Left colon (tissue), 2 donors: ENCODE measurements at regions not wholly inside any gene's neighbourhood (a gene's known extent, or its start where the extent isn't known, plus 50 kb on each side); places are given as distances from the start of the nearest gene placed in this dataset.

Experiments used
- ATAC-seq: fragments of 200-7000 bp; cut with Tn5 transposase; one replicate; pipeline ENCODE4 v1.9.1; 2020; ENCODE audit warnings: mild to moderate bottlenecking, moderate library complexity
- DNase-seq, 2 donors: peaks; one replicate each; pipeline ENCODE4 v3.0.0-alpha.2; 2020
- intact Hi-C, 2 donors: fragments of 100-400 bp; cut with DNase I in 1 of 2; cut with micrococcal nuclease in 1 of 2; formaldehyde crosslinking; loops; one replicate each; pipeline versions ENCODE4 v1.11.2 to v1.14.0; 2022; cut with DNase I, micrococcal nuclease
- donor health status: DM: no; HTN: no; CAD: no.
- donor health status: DM: yes; HTN: yes; CAD: no.

DNA sequence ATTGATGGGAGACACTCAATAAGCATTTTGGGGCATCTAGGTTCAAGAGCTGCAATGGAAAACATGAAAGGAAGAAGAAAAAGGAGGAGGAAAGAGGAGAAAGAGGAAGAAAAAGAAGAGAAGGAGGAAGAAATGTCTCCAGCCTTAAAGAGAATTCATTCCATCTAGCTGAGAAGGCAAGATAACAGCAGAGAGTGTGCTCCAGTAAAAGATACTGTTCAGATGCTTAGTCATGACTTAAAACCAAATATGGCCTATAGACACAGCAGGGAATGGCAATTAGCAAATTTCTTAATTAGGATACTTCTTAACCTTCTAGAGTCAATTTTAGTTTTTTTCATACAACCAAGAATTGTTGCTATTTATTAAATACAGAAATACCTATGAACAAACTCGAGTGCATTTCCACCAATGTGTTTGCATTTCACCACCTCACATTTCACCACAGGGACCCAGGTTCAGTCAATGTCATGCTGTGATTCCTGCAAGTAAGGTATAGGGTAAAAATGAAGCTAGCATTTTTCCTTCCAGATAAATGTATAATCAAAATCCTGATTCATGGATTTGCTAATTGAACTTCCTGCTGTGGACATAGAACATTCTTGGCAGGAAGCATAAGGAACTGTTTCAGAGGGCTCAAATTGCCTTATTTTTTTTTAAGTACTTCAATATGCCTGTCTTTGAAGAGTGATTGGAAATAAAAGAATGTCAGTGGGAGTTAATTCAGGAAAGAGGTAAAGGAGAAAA lies 177.8 kb downstream of the RPS29 start:
- ATAC-seq, result no peak
- no peak for DNase-seq
- intact Hi-C loops, result no loop called here

DNA sequence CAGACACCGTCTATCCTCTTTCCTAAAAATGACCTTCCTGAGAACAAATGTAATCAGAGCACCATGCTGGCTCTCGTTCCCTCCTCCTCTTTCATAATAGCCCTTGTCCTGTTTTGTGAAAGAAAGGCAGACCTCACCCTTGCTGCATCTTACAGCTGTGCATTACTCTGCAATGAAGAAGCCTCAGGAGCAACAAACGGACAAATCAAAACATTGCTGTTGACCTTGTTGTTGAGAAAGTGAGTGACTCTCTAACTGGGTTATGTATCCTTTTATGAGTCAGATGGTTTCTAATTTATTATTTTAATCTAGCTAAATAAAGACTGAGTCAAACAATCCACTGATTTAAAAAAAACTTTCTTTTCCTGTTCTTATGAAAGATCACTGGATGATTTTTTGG lies 180.9 kb downstream of the RPS29 start:
- ATAC-seq, result no peak
- no peak for DNase-seq
- intact Hi-C loops, result no loop called here

DNA sequence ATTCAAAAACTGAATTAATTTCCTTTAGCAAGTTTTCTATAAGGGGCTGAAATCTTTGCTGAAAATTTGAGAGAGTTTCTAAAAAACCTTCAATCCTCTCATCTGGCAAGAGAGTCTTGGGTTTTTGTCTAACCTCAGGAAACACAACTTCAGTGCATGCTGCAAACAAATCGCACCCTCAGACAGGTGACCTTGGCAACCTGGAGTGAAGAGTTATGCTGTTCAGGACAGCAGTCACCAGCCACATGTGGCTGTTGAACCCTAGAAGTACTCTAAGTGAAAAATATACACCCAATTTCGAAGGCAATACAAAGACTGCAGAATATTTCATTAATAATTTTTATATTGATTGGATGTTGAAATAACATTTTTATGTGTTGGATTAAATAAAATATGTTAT lies 184.8 kb downstream of the RPS29 start:
- DNase-seq, result no peak
- intact Hi-C loops, result no loop called here
- ATAC-seq, result no peak

DNA sequence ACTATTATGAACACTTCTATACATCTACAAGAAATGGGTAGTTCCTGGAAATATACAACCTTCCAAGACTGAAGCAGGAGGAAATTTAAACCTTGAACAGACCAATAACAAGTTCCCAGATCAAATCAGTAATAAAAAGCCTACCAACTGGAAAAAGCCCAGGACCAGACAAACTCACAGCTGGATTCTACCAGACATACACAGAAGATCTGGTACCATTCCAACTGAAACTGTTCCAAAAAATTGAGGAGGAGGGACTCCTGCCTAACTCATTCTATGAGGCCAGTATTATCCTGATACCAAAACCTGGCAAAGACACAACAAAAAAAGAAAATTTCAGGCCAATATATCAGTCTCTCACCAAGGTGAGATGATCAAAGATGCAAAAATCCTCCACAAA lies 189.4 kb downstream of the RPS29 start:
- no peak for ATAC-seq

DNA sequence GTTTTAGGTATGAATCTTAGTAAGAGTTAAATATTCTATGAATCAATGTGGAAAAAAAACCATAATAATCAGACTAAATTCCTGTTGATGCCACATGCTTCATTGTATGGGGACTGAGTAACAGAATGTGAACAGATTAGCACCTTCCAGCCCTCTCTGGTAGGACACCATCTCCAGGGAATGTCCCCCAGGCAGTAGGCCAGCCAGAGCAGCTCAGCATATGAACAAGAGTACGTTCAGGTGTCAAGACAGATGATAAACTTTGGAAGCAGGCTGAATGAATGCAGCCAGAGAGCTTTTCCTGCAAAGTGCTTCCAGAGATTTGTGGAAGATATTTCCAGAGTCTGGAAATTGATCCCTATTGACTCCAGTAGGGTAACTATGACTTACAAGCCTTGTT lies 204.4 kb downstream of the RPS29 start:
- intact Hi-C loops, result no loop called here
- ATAC-seq (no peak), DNase-seq (no peak)

More for the DNA sequence above, 189.4 kb downstream of the RPS29 start:
- intact Hi-C loops, result no loop called here
- no peak for DNase-seq

DNA sequence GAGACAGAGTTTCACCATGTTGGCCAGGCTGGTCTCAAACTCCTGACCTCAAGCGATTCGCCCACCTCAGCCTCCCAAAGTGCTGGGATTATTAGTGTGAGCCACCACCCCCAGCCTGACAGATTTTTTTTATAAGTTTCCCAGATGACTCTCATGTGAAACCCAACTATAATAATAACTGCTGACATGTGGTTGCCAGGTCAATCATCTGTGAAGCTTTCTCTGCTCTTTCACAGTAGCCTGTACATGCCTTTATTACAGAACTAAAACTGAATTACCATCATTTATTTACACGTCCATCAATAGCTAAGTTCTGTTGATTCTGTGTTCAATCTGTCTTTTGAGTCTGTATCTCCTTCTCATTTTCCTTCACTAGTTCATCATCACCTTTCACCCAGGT lies 218.5 kb downstream of the RPS29 start:
- ATAC-seq (no peak), DNase-seq (no peak)
- intact Hi-C loops, result no loop called here

DNA sequence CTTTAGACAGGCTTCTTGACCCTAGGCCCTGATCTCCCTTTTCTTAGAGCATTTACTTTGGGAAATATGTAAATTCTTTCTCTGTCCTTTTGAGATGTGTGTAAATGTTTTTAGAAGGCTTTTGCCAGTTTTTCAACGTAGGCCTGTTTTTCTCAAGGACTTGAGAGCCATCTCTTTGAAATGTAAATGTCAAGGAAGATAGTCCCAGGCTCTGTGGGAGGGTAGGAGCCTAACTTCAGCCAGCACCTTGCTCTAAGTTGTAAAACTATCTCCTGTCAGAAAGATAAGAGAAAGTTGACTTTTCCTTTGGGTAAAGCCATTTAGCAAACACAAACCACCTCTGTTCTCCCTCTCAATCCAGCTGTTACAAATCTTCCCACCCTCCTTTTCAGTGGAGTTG lies 219.8 kb downstream of the RPS29 start:
- ATAC-seq, result no peak
- intact Hi-C loops, result no loop called here

DNA sequence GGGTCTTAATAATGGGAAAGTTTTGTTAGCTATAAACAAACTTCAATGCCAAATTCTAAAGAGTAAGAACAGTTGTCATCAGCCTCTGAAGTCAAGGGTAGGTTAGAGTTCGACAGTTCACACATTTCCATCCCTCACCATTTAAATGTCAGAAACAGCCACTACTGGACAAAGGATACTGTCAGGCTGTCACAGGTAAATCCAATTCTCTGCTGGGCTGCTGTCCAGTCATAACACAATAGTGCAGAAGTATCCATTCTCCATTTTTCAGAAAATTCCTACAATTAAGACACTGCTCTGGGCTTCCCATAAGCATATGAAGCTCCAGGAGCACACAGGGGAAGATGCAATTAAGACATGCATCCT lies 221.4 kb downstream of the RPS29 start:
- intact Hi-C loops, result no loop called here
- ATAC-seq (no peak), DNase-seq (no peak)

More for the DNA sequence above, 219.8 kb downstream of the RPS29 start:
- no peak for DNase-seq

DNA sequence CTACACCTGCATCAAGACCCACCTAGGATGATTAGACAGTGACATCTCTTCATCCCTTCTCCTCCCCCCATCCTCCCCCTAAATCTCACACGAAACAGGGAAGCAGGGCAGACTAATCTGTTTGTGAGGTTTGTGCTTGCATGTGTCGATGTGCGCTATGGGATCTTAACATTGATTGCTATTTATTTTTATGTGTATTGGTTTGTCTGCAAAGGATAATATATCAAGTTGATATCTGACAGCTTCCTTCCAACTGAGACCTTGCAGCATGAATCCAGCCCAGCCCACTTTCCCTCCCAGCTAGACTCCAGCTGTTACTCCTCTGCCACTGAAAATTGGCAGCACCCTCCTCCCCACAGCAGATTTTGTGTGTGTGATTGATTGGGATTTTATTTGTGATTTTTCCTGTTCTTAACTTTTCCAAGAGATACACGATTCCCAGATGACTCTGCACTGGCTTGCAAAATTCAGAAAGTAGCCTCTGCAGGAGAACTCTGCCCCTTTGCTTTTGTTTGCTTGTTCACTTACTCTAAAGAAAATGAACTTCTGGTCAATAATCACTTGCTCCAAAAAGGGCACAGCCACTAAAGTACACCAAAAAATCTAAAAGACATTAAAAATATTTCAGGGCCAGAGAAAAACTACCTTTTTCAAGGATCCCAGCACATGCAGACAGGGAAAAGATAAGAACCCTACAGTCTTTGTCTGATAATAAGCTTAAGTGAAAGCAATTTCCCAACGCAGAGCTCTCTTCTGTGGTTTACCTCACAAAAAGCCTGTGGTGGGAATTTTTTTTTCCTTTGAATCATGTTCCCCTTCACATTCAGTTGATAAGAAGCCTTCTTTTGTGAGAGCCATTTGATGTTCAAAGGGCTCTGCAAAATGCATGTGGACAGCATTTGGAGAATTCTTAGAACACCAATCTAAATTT lies 222.1 kb downstream of the RPS29 start:
- DNase-seq, result no peak
- ATAC-seq, result no peak
- intact Hi-C loops, result no loop called here

DNA sequence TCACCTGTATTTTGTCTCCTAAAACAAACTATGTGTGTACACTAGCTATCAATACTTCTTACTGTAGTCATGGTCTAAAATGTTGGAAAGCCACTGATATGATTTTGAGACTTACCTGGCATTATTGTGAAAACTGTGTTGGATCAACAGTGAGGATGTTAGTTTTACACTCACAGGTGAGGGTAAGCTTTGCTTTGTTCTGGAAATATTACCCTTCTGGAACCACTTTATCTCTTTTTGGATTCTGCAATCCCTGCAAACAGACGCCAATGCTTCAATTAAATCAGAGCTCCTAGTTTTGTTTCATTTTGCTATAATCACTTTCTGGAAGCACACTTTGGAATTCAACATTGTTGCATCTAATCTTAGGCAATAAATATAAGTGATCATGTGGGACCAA lies 223.3 kb downstream of the RPS29 start:
- intact Hi-C loops, result no loop called here
- no peak for ATAC-seq
- no peak for DNase-seq

DNA sequence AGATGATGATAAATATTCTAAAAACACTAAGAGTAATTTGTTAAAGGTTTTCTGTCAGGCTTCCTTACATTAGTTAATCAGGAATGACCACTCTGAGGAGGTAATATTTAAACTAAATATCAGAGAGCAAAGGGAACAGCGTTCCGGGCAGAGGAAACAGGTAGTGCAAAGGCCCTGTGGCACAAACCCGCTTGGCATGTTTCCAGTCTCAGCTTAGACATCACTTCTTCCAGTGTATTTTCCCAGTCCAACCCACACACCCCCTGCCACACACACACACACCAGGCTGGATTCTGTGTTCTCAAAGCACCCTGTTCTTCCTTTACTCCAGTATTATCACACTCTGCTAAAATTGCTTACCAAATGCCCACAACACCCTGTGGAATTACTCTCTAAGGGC lies 247.1 kb downstream of the RPS29 start:
- DNase-seq (no peak), ATAC-seq (no peak)
- intact Hi-C loops, result no loop called here

DNA sequence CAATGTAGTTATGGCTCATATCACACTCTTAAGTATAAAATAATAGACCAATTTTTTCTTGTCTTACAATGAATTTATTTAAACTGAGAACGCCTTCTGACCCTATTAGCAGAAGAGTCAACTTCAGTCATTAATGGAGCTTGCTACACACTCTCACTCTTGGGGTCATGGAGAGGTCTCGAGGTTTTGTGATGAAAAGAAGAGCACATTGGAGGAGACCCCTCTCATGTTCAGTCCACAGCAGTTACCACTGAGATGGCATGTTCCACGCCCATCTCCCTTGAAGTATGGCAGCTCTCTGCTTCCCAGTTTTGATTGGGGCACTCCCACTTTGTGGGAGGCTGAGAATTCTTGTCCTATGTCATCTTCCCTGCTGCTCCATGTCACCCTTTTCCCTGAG lies 266.4 kb downstream of the RPS29 start:
- intact Hi-C loops, result no loop called here
- no peak for DNase-seq
- no peak for ATAC-seq

DNA sequence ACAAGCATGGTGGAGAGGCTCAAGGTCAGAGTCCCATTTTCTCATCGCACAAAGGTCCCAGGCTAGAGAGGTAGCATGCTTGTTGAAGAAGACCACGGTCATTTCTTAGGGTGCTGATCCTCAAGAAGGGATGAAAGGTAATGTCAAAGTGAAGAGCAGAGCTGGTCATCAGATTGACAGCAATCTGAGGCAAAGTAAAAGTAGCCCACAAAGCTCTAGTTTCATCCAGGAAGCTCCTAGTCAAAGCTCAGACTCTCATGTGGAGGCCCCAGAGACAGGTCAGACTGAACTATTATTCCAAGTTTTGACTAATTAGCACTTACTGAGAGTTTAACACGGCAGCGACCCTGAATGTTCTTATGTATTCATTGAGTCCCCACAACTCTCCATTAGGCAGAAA lies 270.6 kb downstream of the RPS29 start:
- intact Hi-C loops, result no loop called here
- ATAC-seq, result no peak
- DNase-seq, result no peak

DNA sequence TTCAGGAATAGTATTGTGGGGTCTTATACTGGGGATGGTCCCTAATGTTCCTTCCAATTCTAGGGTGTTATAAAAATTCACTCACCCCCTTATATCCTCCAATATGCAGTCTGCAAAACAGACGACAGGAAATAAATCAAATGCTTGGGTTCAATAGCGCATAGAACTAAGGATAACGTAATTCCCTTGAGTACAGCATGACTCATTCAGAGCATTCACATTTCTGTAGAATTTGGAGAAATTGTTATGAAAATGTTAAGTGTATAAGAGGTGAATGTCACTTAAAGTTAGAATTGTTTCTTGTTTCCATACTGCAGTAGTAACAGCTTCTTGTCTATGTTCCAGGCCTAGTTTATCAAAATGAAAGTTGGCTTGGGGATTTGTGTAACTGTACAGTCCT lies 271.4 kb downstream of the RPS29 start:
- no peak for ATAC-seq
- no peak for DNase-seq

DNA sequence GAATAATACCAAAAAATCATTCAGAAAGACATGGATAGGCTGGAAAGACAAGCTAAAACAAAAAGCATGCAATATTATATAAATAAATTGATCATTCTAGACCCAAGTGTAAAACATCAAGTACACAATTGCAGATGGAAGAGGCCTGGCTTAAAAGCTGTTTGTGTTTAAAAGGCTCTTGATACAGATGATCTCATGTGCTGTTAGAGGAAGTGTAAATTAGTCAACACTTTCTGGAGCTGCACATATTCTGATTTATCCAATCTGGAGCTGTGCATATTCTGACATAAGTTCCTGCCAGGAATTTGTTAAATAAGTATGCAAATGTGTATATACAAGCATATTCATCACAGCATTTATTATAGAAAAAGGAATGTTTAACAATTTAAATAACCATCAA lies 273.1 kb downstream of the RPS29 start:
- intact Hi-C loops, result no loop called here
- DNase-seq, result no peak
- ATAC-seq, result no peak

More for the DNA sequence above, 271.4 kb downstream of the RPS29 start:
- intact Hi-C loops, result no loop called here

DNA sequence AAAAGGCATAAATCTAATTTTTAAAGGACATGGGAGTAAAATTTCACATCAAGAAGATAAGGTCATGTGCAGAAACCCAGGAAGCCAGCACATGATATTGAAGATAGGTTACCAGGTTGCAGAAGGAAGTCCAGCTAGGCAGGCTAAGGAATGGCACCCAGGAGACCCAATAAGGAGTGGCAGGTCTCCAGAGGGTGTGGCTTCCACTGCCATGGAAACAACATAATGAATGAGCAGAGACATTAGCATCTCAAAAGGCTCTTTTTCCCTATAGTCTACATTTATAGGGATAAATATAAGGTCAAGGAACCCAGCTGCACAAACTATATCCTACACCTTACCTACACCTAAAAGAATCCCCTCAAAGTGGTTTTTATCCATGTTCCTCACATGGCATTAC lies 275.9 kb downstream of the RPS29 start:
- DNase-seq (no peak), ATAC-seq (no peak)
- intact Hi-C loops, result no loop called here

DNA sequence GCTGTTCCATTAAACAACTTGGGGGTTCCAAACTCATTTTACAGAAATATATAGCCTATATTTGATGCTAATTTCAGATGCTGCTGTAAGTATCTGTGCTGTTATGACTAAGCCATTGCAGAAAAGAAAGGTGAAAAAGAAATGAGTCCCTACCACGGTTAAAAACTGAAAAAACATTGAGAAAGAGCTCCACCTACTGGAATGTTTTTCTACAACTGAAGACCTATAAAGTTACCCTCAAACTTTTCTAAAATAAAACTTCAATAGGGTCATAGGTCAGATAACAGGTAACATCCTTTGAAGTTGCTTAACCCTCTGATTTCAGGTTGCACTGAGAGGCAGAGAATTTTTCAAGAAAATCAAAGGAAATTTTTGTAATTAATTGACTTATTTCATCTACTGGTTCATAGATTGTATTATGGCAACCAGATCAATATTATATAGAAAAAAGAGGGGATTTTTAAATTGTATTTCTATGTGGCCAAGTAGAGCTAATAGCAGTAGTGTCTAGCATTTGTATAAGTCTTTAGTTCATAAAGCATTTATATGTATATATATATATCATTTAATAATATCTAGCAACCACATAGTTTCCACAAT lies 279.9 kb downstream of the RPS29 start:
- intact Hi-C loops, result no loop called here
- no peak for ATAC-seq
- no peak for DNase-seq

DNA sequence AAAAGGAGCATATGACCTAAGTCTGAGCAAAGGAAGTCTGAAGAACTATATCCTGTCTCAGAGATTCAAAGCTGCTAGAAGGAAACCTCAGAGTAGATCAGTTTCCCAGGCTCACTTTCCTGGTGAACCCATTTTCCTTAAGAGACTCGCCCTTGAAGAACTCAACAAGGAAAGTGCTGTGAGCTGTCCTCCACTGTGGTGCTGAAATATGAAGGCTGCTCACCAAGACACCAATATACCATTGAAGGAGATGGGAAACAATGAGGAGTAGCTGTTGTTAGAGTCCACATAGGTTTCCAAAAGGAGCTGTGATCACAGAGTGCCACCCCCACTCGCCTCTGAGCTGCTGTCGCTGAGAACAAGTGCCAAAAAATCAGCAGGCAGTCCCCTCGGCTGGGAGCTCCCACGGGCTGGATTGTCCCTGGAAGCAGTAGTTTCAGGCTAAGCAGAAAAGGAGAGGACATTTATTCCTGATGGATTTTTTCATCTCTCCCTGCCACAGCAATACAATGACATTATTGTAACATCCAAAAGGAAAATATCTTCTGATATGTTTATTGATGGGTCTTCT lies 282.1 kb downstream of the RPS29 start:
- peak in 1 of 2 donors; percentile 14 for DNase-seq
- ATAC-seq, result peak; percentile 28
- intact Hi-C loops, result no loop called here

DNA sequence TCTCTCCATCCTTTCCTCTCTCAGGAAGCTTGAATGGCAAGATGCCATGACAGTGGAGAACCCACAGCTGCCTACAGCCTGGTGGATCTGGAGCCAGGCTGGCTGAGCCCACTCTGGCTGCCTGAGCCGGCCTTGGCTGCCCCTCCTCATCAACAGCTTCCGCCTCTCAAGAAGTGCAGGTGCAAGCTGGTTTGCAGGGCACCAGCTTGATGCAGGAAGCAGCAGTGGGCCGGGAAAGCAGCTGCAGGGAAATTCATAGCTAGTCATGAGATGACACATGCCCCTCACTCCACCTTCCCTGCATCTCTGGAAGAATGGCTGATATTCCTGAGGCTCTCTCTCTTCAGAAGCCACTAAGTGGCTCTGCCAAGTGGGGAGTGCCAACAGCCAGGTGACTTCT lies 289.1 kb downstream of the RPS29 start:
- intact Hi-C loops, result no loop called here
- no peak for DNase-seq
- no peak for ATAC-seq
